ENCODE measurements at regions not wholly inside any gene's neighbourhood (a gene's known extent, or its start where the extent isn't known, plus 50 kb on each side); places are given as distances from the start of the nearest gene placed in this dataset.

DNA sequence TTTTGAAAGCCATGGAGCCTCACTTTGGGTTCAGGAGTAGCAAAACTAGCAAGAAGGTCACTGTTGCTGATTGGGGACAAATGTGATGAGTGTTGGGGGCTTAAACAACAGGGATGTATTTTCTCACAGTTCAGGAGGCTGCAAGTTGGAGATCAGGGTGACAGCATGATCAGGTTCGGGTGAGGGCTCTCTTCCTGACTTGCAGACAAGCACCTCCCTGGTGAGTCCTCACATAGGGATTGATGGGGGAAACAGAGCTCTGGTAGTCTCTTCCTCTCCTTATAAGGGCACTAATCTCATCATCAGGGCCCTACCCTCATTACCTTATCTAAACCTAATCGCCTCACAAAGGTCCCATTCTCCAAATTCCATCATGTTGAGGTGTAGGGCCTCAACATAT, 179.2 kb downstream of the TSHZ3 start:
- TF ChIP-seq, protein P1, sequence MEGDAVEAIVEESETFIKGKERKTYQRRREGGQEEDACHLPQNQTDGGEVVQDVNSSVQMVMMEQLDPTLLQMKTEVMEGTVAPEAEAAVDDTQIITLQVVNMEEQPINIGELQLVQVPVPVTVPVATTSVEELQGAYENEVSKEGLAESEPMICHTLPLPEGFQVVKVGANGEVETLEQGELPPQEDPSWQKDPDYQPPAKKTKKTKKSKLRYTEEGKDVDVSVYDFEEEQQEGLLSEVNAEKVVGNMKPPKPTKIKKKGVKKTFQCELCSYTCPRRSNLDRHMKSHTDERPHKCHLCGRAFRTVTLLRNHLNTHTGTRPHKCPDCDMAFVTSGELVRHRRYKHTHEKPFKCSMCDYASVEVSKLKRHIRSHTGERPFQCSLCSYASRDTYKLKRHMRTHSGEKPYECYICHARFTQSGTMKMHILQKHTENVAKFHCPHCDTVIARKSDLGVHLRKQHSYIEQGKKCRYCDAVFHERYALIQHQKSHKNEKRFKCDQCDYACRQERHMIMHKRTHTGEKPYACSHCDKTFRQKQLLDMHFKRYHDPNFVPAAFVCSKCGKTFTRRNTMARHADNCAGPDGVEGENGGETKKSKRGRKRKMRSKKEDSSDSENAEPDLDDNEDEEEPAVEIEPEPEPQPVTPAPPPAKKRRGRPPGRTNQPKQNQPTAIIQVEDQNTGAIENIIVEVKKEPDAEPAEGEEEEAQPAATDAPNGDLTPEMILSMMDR (IDR thresholded peaks at IDR 0.05), result no peak
- TF ChIP-seq POLR2AphosphoS5 (IDR thresholded peaks at IDR 0.05; ENCODE audit: low read depth, low read length), result no peak
- no peak for TF ChIP-seq TCF7L2 (IDR thresholded peaks at IDR 0.05; ENCODE audit: low read depth, low read length)
- TF ChIP-seq, protein P2, sequence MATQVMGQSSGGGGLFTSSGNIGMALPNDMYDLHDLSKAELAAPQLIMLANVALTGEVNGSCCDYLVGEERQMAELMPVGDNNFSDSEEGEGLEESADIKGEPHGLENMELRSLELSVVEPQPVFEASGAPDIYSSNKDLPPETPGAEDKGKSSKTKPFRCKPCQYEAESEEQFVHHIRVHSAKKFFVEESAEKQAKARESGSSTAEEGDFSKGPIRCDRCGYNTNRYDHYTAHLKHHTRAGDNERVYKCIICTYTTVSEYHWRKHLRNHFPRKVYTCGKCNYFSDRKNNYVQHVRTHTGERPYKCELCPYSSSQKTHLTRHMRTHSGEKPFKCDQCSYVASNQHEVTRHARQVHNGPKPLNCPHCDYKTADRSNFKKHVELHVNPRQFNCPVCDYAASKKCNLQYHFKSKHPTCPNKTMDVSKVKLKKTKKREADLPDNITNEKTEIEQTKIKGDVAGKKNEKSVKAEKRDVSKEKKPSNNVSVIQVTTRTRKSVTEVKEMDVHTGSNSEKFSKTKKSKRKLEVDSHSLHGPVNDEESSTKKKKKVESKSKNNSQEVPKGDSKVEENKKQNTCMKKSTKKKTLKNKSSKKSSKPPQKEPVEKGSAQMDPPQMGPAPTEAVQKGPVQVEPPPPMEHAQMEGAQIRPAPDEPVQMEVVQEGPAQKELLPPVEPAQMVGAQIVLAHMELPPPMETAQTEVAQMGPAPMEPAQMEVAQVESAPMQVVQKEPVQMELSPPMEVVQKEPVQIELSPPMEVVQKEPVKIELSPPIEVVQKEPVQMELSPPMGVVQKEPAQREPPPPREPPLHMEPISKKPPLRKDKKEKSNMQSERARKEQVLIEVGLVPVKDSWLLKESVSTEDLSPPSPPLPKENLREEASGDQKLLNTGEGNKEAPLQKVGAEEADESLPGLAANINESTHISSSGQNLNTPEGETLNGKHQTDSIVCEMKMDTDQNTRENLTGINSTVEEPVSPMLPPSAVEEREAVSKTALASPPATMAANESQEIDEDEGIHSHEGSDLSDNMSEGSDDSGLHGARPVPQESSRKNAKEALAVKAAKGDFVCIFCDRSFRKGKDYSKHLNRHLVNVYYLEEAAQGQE (IDR thresholded peaks at IDR 0.05; ENCODE audit: insufficient read depth in 1 of 2, low read depth in 2 of 2, low read length in 1 of 2), result no peak
- no peak for TF ChIP-seq SIN3A (IDR thresholded peaks at IDR 0.05; ENCODE audit: borderline replicate concordance, insufficient read depth, low read depth, low read length)

Measured in Panc1 (cell line).